Activated CD4-positive, alpha-beta memory T cell treated with anti-CD3 and anti-CD28 coated beads, Interleukin-2, amount 10 ng/mL, durations not matched to agents 7 days and 5 days (primary cell): ENCODE measurements at regions not wholly inside any gene's neighbourhood (a gene's known extent, or its start where the extent isn't known, plus 50 kb on each side); places are given as distances from the start of the nearest gene placed in this dataset.
"Not testable (repeated sequence)": the region's sequence is repeated elsewhere in the genome, so short reads cannot be mapped to it uniquely, and the experiment has no call there.

Experiments used
- CTCF ChIA-PET: fragments of 350-600 bp; sonication (Branson Sonifier 250); formaldehyde crosslinking; loops from one replicate; lab custom pipeline; 2021; ENCODE audit warnings: antibody characterized with exemption, inconsistent platforms; lab: Charles Lee
- POLR2A ChIA-PET: fragments of 350-600 bp; sonication (Branson Sonifier 250); formaldehyde crosslinking; loops from one replicate; lab custom pipeline; 2021; ENCODE audit warnings: antibody characterized with exemption; lab: Charles Lee
- DNase-seq: peaks from one replicate; pipeline ENCODE4 v3.0.0-alpha.2; 2020
- H3K27ac Mint-ChIP-seq: one replicate; pipeline ENCODE4 v1.8.0; 2021; ENCODE audit warnings: mild to moderate bottlenecking, mixed read lengths
- H3K27me3 Mint-ChIP-seq: one replicate; pipeline ENCODE4 v1.8.0; 2021; ENCODE audit warnings: mixed read lengths
- H3K36me3 Mint-ChIP-seq: one replicate; pipeline ENCODE4 v1.8.0; 2021; ENCODE audit warnings: low read depth, mixed read lengths
- H3K4me1 Mint-ChIP-seq: one replicate; pipeline ENCODE4 v1.8.0; 2021; ENCODE audit warnings: mixed read lengths
- H3K4me3 Mint-ChIP-seq: one replicate; pipeline ENCODE4 v1.8.0; 2021; ENCODE audit warnings: mild to moderate bottlenecking, mixed read lengths
- H3K9me3 Mint-ChIP-seq: one replicate; pipeline ENCODE4 v1.8.0; 2021; ENCODE audit warnings: mixed read lengths

- Mint-ChIP-seq H3K4me1 (no peaks in the 10 kb centered on the region), H3K27ac (no peak overlapping the region), H3K36me3 (no peaks in the 10 kb centered on the region), H3K4me3 (no peak overlapping the region), H3K9me3 (no peaks in the 10 kb centered on the region), H3K27me3 (no peaks in the 10 kb centered on the region)
- ChIA-PET POLR2A (no interaction called here), CTCF (no interaction called here)
- no peak for DNase-seq
These were observed 417.7 kb downstream of the BUD13 start for GRCh38 chr11:116355104-116355503.

- no peaks in the 10 kb centered on the region for H3K4me1 Mint-ChIP-seq
- ChIA-PET POLR2A (no interaction called here), CTCF (no interaction called here)
- DNase-seq, result no peak
- no peaks in the 10 kb centered on the region for H3K9me3 Mint-ChIP-seq
- no peaks in the 10 kb centered on the region for H3K36me3 Mint-ChIP-seq
- H3K27me3 Mint-ChIP-seq, result no peaks in the 10 kb centered on the region
- no peak overlapping the region for H3K27ac Mint-ChIP-seq
- H3K4me3 Mint-ChIP-seq, result no peak overlapping the region
These were observed 419.2 kb downstream of the BUD13 start for GRCh38 chr11:116353589-116353988.

GRCh38 chr11:116352881-116353280, 419.9 kb downstream of the BUD13 start:
- Mint-ChIP-seq H3K9me3 (peaks cover 2% of the 10 kb centered on the region), H3K4me3 (no peak overlapping the region), H3K27ac (no peak overlapping the region), H3K36me3 (no peaks in the 10 kb centered on the region), H3K27me3 (no peaks in the 10 kb centered on the region), H3K4me1 (no peaks in the 10 kb centered on the region)
- DNase-seq, result no peak
- ChIA-PET CTCF (no interaction called here), POLR2A (no interaction called here)

- Mint-ChIP-seq H3K9me3 (peaks cover 2% of the 10 kb centered on the region), H3K27me3 (no peaks in the 10 kb centered on the region), H3K4me1 (no peaks in the 10 kb centered on the region), H3K27ac (no peak overlapping the region), H3K36me3 (no peaks in the 10 kb centered on the region), H3K4me3 (no peak overlapping the region)
- no peak for DNase-seq
- POLR2A ChIA-PET, result no interaction called here
- CTCF ChIA-PET, result no interaction called here
These were observed 424.6 kb downstream of the BUD13 start for GRCh38 chr11:116348226-116348625.

GRCh38 chr11:116345575-116345974, 427.2 kb downstream of the BUD13 start:
- CTCF ChIA-PET, result no interaction called here

GRCh38 chr11:116344601-116345000, 428.2 kb downstream of the BUD13 start:
- H3K36me3 Mint-ChIP-seq, result no peaks in the 10 kb centered on the region
- H3K9me3 Mint-ChIP-seq, result peaks cover 2% of the 10 kb centered on the region
- no peak overlapping the region for H3K27ac Mint-ChIP-seq
- no peak overlapping the region for H3K4me3 Mint-ChIP-seq
- CTCF ChIA-PET, result no interaction called here
- H3K4me1 Mint-ChIP-seq, result no peaks in the 10 kb centered on the region
- no peaks in the 10 kb centered on the region for H3K27me3 Mint-ChIP-seq
- DNase-seq, result no peak
- POLR2A ChIA-PET, result no interaction called here

More at GRCh38 chr11:116345575-116345974, 427.2 kb downstream of the BUD13 start:
- H3K36me3 Mint-ChIP-seq, result no peaks in the 10 kb centered on the region
- no peaks in the 10 kb centered on the region for H3K4me1 Mint-ChIP-seq
- POLR2A ChIA-PET, result no interaction called here
- no peak overlapping the region for H3K4me3 Mint-ChIP-seq
- no peak overlapping the region for H3K27ac Mint-ChIP-seq
- H3K9me3 Mint-ChIP-seq, result peaks cover 2% of the 10 kb centered on the region
- no peaks in the 10 kb centered on the region for H3K27me3 Mint-ChIP-seq
- DNase-seq, result no peak

GRCh38 chr11:116343270-116343669, 429.5 kb downstream of the BUD13 start:
- Mint-ChIP-seq H3K36me3 (no peaks in the 10 kb centered on the region), H3K27me3 (no peaks in the 10 kb centered on the region), H3K4me3 (no peak overlapping the region), H3K4me1 (no peaks in the 10 kb centered on the region), H3K9me3 (no peaks in the 10 kb centered on the region), H3K27ac (no peak overlapping the region)
- ChIA-PET POLR2A (no interaction called here), CTCF (no interaction called here)
- DNase-seq, result no peak

GRCh38 chr11:116342148-116342547, 430.6 kb downstream of the BUD13 start:
- POLR2A ChIA-PET, result no interaction called here
- H3K4me1 Mint-ChIP-seq, result no peaks in the 10 kb centered on the region

GRCh38 chr11:116339306-116340098, 433.3 kb downstream of the BUD13 start:
- no peak for DNase-seq
- Mint-ChIP-seq H3K27me3 (no peaks in the 10 kb centered on the region), H3K9me3 (no peaks in the 10 kb centered on the region), H3K4me3 (no peak overlapping the region), H3K27ac (no peak overlapping the region), H3K36me3 (no peaks in the 10 kb centered on the region), H3K4me1 (no peaks in the 10 kb centered on the region)
- CTCF ChIA-PET, result no interaction called here
- POLR2A ChIA-PET, result no interaction called here

More at GRCh38 chr11:116342148-116342547, 430.6 kb downstream of the BUD13 start:
- Mint-ChIP-seq H3K4me3 (no peak overlapping the region), H3K36me3 (no peaks in the 10 kb centered on the region), H3K27me3 (no peaks in the 10 kb centered on the region), H3K9me3 (no peaks in the 10 kb centered on the region), H3K27ac (no peak overlapping the region)
- no peak for DNase-seq
- CTCF ChIA-PET, result no interaction called here

GRCh38 chr11:116338500-116338899, 434.3 kb downstream of the BUD13 start:
- CTCF ChIA-PET, result interaction anchor here (0.7 kb wide), 1 partner anchor 218 kb away, joined by 3 read pairs; no protein-coding TSS in a partner anchor
- POLR2A ChIA-PET, H3K4me3 Mint-ChIP-seq, H3K27ac Mint-ChIP-seq, H3K9me3 Mint-ChIP-seq, H3K27me3 Mint-ChIP-seq, DNase-seq, H3K4me1 Mint-ChIP-seq, H3K36me3 Mint-ChIP-seq: not testable (repeated sequence)

- H3K27me3 Mint-ChIP-seq, result no peaks in the 10 kb centered on the region
- ChIA-PET POLR2A (no interaction called here), CTCF (no interaction called here)
- H3K27ac Mint-ChIP-seq, result no peak overlapping the region
- no peak for DNase-seq
- H3K4me3 Mint-ChIP-seq, result no peak overlapping the region
- no peaks in the 10 kb centered on the region for H3K9me3 Mint-ChIP-seq
- H3K4me1 Mint-ChIP-seq, result no peaks in the 10 kb centered on the region
- H3K36me3 Mint-ChIP-seq, result no peaks in the 10 kb centered on the region
These were observed 436.2 kb downstream of the BUD13 start for GRCh38 chr11:116336540-116336939.

- H3K36me3 Mint-ChIP-seq, result no peaks in the 10 kb centered on the region
- no peaks in the 10 kb centered on the region for H3K9me3 Mint-ChIP-seq
- POLR2A ChIA-PET, result no interaction called here
- H3K4me3 Mint-ChIP-seq, result no peak overlapping the region
- no peak overlapping the region for H3K27ac Mint-ChIP-seq
- H3K27me3 Mint-ChIP-seq, result no peaks in the 10 kb centered on the region
- no peak for DNase-seq
- CTCF ChIA-PET, result no interaction called here
- H3K4me1 Mint-ChIP-seq, result no peaks in the 10 kb centered on the region
These were observed 436.9 kb downstream of the BUD13 start for GRCh38 chr11:116335891-116336290.

GRCh38 chr11:116335078-116335477, 437.7 kb downstream of the BUD13 start:
- no peaks in the 10 kb centered on the region for H3K4me1 Mint-ChIP-seq
- no peaks in the 10 kb centered on the region for H3K36me3 Mint-ChIP-seq
- CTCF ChIA-PET, result no interaction called here
- H3K27ac Mint-ChIP-seq, result no peak overlapping the region
- no peak overlapping the region for H3K4me3 Mint-ChIP-seq
- POLR2A ChIA-PET, result no interaction called here
- DNase-seq, result no peak
- H3K9me3 Mint-ChIP-seq, result no peaks in the 10 kb centered on the region
- H3K27me3 Mint-ChIP-seq, result no peaks in the 10 kb centered on the region

GRCh38 chr11:116334596-116334995, 438.2 kb downstream of the BUD13 start:
- Mint-ChIP-seq H3K4me1 (no peaks in the 10 kb centered on the region), H3K4me3 (no peak overlapping the region), H3K27me3 (no peaks in the 10 kb centered on the region), H3K36me3 (no peaks in the 10 kb centered on the region), H3K9me3 (no peaks in the 10 kb centered on the region), H3K27ac (no peak overlapping the region)
- POLR2A ChIA-PET, result no interaction called here
- DNase-seq, result no peak
- CTCF ChIA-PET, result no interaction called here
